ENCODE measurements at regions not wholly inside any gene's neighbourhood (a gene's known extent, or its start where the extent isn't known, plus 50 kb on each side); places are given as distances from the start of the nearest gene placed in this dataset.

GRCh38 chr9:1761807-1762206, 253.3 kb upstream of the SMARCA2 start:
- TF ChIP-seq CTCF (IDR thresholded peaks at IDR 0.05; ENCODE audit: insufficient read depth, low read length, poor library complexity, severe bottlenecking) (no peak), EZH2phosphoT487 (conservative IDR thresholded peaks at IDR 0.05; ENCODE audit: low read length) (no peak)
